ENCODE measurements at regions not wholly inside any gene's neighbourhood (a gene's known extent, or its start where the extent isn't known, plus 50 kb on each side); places are given as distances from the start of the nearest gene placed in this dataset.
A peak's percentile ranks its signal among the peaks of the same experiment; 100 is the strongest.

- POLR2A ChIA-PET (ENCODE audit: low non-redundant PET): no interaction called here
- no peak for TF ChIP-seq CTCF (conservative IDR thresholded peaks at IDR 0.05; ENCODE audit: low read depth)
- CTCF ChIA-PET: interaction anchor here (1.3 kb wide), 1 partner anchor 60 kb away, joined by 3 read pairs; no protein-coding TSS in a partner anchor
- H3K27ac ChIP-seq: no peak overlapping the region
- DNase-seq (ENCODE audit: low spot score): peak; percentile 75
Observed at GRCh38 chr1:192747943-192748342, 60.9 kb upstream of the RGS2 start.

GRCh38 chr1:192749349-192749748, 59.5 kb upstream of the RGS2 start:
- CTCF ChIA-PET: no interaction called here
- H3K27ac ChIP-seq: no peak overlapping the region
- TF ChIP-seq CTCF (conservative IDR thresholded peaks at IDR 0.05; ENCODE audit: low read depth): no peak
- POLR2A ChIA-PET (ENCODE audit: low non-redundant PET): no interaction called here
- DNase-seq (ENCODE audit: low spot score): no peak

GRCh38 chr1:192751260-192751659, 57.6 kb upstream of the RGS2 start:
- DNase-seq (ENCODE audit: low spot score): no peak
- no peak for TF ChIP-seq CTCF (conservative IDR thresholded peaks at IDR 0.05; ENCODE audit: low read depth)
- no peak overlapping the region for H3K27ac ChIP-seq
- POLR2A ChIA-PET (ENCODE audit: low non-redundant PET): no interaction called here
- CTCF ChIA-PET: interaction anchor here (0.7 kb wide), 2 partner anchors 10 to 615 kb away, joined by 3 to 4 read pairs; no protein-coding TSS in a partner anchor

GRCh38 chr1:192756314-192756713, 52.5 kb upstream of the RGS2 start:
- no peak for DNase-seq (ENCODE audit: low spot score)
- no peak overlapping the region for H3K27ac ChIP-seq
- CTCF ChIA-PET: no interaction called here
- POLR2A ChIA-PET (ENCODE audit: low non-redundant PET): no interaction called here
- TF ChIP-seq CTCF (conservative IDR thresholded peaks at IDR 0.05; ENCODE audit: low read depth): no peak

GRCh38 chr1:192756847-192757246, 52.0 kb upstream of the RGS2 start:
- CTCF ChIA-PET: interaction anchor here (0.6 kb wide), 1 partner anchor 260 kb away, joined by 3 read pairs; no protein-coding TSS in a partner anchor
- no peak for DNase-seq (ENCODE audit: low spot score)

GRCh38 chr1:192758492-192758891, 50.3 kb upstream of the RGS2 start:
- no peak for DNase-seq (ENCODE audit: low spot score)
- no peak overlapping the region for H3K27ac ChIP-seq
- ChIA-PET CTCF (interaction anchor here (0.8 kb wide), 1 partner anchor 28 kb away, joined by 4 read pairs; no protein-coding TSS in a partner anchor), POLR2A (ENCODE audit: low non-redundant PET) (no interaction called here)
- TF ChIP-seq CTCF (conservative IDR thresholded peaks at IDR 0.05; ENCODE audit: low read depth): no peak

More at GRCh38 chr1:192756847-192757246, 52.0 kb upstream of the RGS2 start:
- POLR2A ChIA-PET (ENCODE audit: low non-redundant PET): no interaction called here
- no peak for TF ChIP-seq CTCF (conservative IDR thresholded peaks at IDR 0.05; ENCODE audit: low read depth)
- no peak overlapping the region for H3K27ac ChIP-seq

All from RWPE1 (cell line).